H1 (cell line): ENCODE measurements at regions not wholly inside any gene's neighbourhood (a gene's known extent, or its start where the extent isn't known, plus 50 kb on each side); places are given as distances from the start of the nearest gene placed in this dataset.

Experiments used
- CTCF ChIA-PET: fragments of 300-600 bp; sonication (Branson Sonifier 250); formaldehyde crosslinking; loops from one replicate; lab custom pipeline; 2021; ENCODE audit not compliant: partially characterized antibody; lab: Charles Lee
- POLR2A ChIA-PET: fragments of 300-600 bp; sonication (Branson Sonifier 250); formaldehyde crosslinking; loops from one replicate; lab custom pipeline; 2021; ENCODE audit warnings: inconsistent platforms; ENCODE audit not compliant: partially characterized antibody; lab: Charles Lee
- DNase-seq, 2 experiments: peaks; one replicate each; pipeline versions ENCODE4 v3.0.0 to v3.0.0-alpha.2; 2010 to 2022; ENCODE audit warnings: low spot score in 2 of 2, low read depth in 1 of 2, mixed read lengths in 1 of 2
- FAIRE-seq: peaks from 2 replicates; lab custom pipeline; 2011; peaks lifted over from hg19 to GRCh38; lab: Jason Lieb, UNC
- H2AFZ ChIP-seq: 2 replicates; pipeline ENCODE4 v1.8.1; 2012; ENCODE audit warnings: low read length, inconsistent platforms
- H2AK5ac ChIP-seq: 2 replicates; pipeline ENCODE4 v1.6.1; 2013; ENCODE audit warnings: low read depth, low read length
- H2BK120ac ChIP-seq: replicated peaks from 2 replicates; pipeline ENCODE3; 2013; ENCODE audit warnings: low read depth, low read length, inconsistent platforms
- H2BK12ac ChIP-seq: 2 replicates; pipeline ENCODE4 v1.6.1; 2013; ENCODE audit warnings: low read depth, low read length
- H2BK15ac ChIP-seq: 2 replicates; pipeline ENCODE4 v1.6.1; 2013; ENCODE audit warnings: low read length
- H2BK20ac ChIP-seq: 2 replicates; pipeline ENCODE4 v1.6.1; 2013; ENCODE audit warnings: low read length
- H2BK5ac ChIP-seq: 2 replicates; pipeline ENCODE4 v1.6.1; 2013; ENCODE audit warnings: low read depth, low read length
- H3K14ac ChIP-seq: 2 replicates; pipeline ENCODE4 v1.6.1; 2013; ENCODE audit warnings: inconsistent platforms; ENCODE audit not compliant: insufficient read length
- H3K18ac ChIP-seq: 2 replicates; pipeline ENCODE4 v1.6.1; 2013; ENCODE audit warnings: low read length; ENCODE audit errors: extremely low read depth
- H3K23ac ChIP-seq: 2 replicates; pipeline ENCODE4 v1.6.1; 2013; ENCODE audit warnings: inconsistent platforms; ENCODE audit not compliant: insufficient read length
- H3K23me2 ChIP-seq: 2 replicates; pipeline ENCODE4 v1.6.1; 2013; ENCODE audit warnings: low read depth, low read length
- H3K27ac ChIP-seq: 2 replicates; pipeline ENCODE4 v1.6.1; 2011; ENCODE audit warnings: low read depth, low read length, inconsistent platforms
- H3K27me3 ChIP-seq, 4 experiments: replicated peaks in 1 of 4; 1 replicate in 1 of 4; 2 replicates in 3 of 4; pipeline versions ENCODE4 v1.6.1 to v1.8.1; 2011 to 2013; ENCODE audit warnings: low read length in 3 of 4, mild to moderate bottlenecking in 3 of 4, inconsistent platforms in 2 of 4, mixed read lengths in 2 of 4, moderate library complexity in 1 of 4; ENCODE audit not compliant: control insufficient read depth in 3 of 4, insufficient read depth in 3 of 4; ENCODE audit errors: extremely low read depth in 1 of 4
- H3K36me3 ChIP-seq, 4 experiments: 2 replicates each; pipeline versions ENCODE4 v1.6.1 to v1.8.1; 2011 to 2013; ENCODE audit warnings: mild to moderate bottlenecking in 4 of 4, low read length in 3 of 4, moderate library complexity in 2 of 4, control low read depth in 1 of 4, inconsistent platforms in 1 of 4; ENCODE audit not compliant: insufficient read depth in 4 of 4, control insufficient read depth in 2 of 4
- H3K4ac ChIP-seq: replicated peaks from 2 replicates; pipeline ENCODE3; 2013; ENCODE audit warnings: low read length, low read depth, mixed read lengths, inconsistent platforms; ENCODE audit not compliant: insufficient read length
- H3K4me1 ChIP-seq, 4 experiments: replicated peaks in 1 of 4; 1 replicate in 1 of 4; 2 replicates in 3 of 4; pipeline versions ENCODE4 v1.6.1 to v1.8.1; 2011 to 2013; ENCODE audit warnings: low read length in 3 of 4, inconsistent platforms in 2 of 4, mixed read lengths in 1 of 4; ENCODE audit not compliant: insufficient read depth in 4 of 4, control insufficient read depth in 3 of 4
- H3K4me2 ChIP-seq, 2 experiments: 2 replicates each; pipeline versions ENCODE4 v1.6.1 to v1.8.1; 2011 to 2013; ENCODE audit warnings: low read depth in 2 of 2, low read length in 2 of 2, control low read depth in 1 of 2, inconsistent platforms in 1 of 2, mild to moderate bottlenecking in 1 of 2; ENCODE audit not compliant: insufficient read depth in 1 of 2
- H3K4me3 ChIP-seq, 4 experiments: fragments of 200-600, 300-600 bp in 1 of 4; sonication (generic), shearing (Covaris generic), sonication (Bioruptor Twin) in 1 of 4; 2 replicates each; pipeline versions ENCODE4 v1.5.1 to v1.8.1; 2011 to 2016; ENCODE audit warnings: low read length in 4 of 4, low read depth in 3 of 4, control low read depth in 2 of 4, inconsistent platforms in 2 of 4, mild to moderate bottlenecking in 2 of 4, mixed read lengths in 1 of 4, moderate library complexity in 1 of 4; ENCODE audit not compliant: insufficient read depth in 2 of 4; ENCODE audit errors: extremely low read depth in 1 of 4
- H3K56ac ChIP-seq: replicated peaks from 2 replicates; pipeline ENCODE3; 2013; ENCODE audit warnings: low read depth, mild to moderate bottlenecking, mixed read lengths, low read length, inconsistent platforms; ENCODE audit not compliant: insufficient read length
- H3K79me1 ChIP-seq: 2 replicates; pipeline ENCODE4 v1.6.1; 2013; ENCODE audit warnings: low read depth, low read length, control low read depth
- H3K79me2 ChIP-seq, 2 experiments: 2 replicates each; pipeline versions ENCODE4 v1.6.1 to v1.8.1; 2012 to 2013; ENCODE audit warnings: low read length in 2 of 2, mild to moderate bottlenecking in 2 of 2, inconsistent platforms in 1 of 2; ENCODE audit not compliant: insufficient read depth in 2 of 2, control insufficient read depth in 1 of 2
- H3K9ac ChIP-seq, 4 experiments: replicated peaks in 1 of 4; 1 replicate in 1 of 4; 2 replicates in 3 of 4; pipeline versions ENCODE4 v1.6.1 to v1.8.1; 2011 to 2013; ENCODE audit warnings: low read depth in 3 of 4, low read length in 3 of 4, control low read depth in 2 of 4, mild to moderate bottlenecking in 2 of 4, moderate library complexity in 2 of 4, inconsistent platforms in 1 of 4; ENCODE audit errors: extremely low read depth in 1 of 4
- H3K9me3 ChIP-seq, 2 experiments: 2 replicates each; pipeline versions ENCODE4 v1.6.1 to v1.8.1; 2012 to 2013; ENCODE audit warnings: mild to moderate bottlenecking in 2 of 2, moderate library complexity in 2 of 2, control low read depth in 1 of 2, inconsistent platforms in 1 of 2, low read depth in 1 of 2, low read length in 1 of 2, mixed read lengths in 1 of 2; ENCODE audit not compliant: insufficient read depth in 2 of 2
- H4K20me1 ChIP-seq, 2 experiments: replicated peaks in 1 of 2; 2 replicates each; pipeline versions ENCODE3 to v1.8.1; 2011 to 2013; ENCODE audit warnings: inconsistent platforms in 2 of 2, low read length in 2 of 2, mild to moderate bottlenecking in 1 of 2; ENCODE audit not compliant: insufficient read depth in 2 of 2, control insufficient read depth in 1 of 2
- H4K5ac ChIP-seq: 2 replicates; pipeline ENCODE4 v1.6.1; 2013; ENCODE audit warnings: low read length, low read depth, mixed read lengths, inconsistent platforms; ENCODE audit not compliant: insufficient read length
- H4K8ac ChIP-seq: 2 replicates; pipeline ENCODE4 v1.8.0; 2013; ENCODE audit warnings: mild to moderate bottlenecking, moderate library complexity, low read length, inconsistent platforms; ENCODE audit not compliant: insufficient read depth; ENCODE audit errors: extremely low read depth
- H4K91ac ChIP-seq: replicated peaks from 2 replicates; pipeline ENCODE3; 2013; ENCODE audit warnings: low read length, mixed read lengths, inconsistent platforms; ENCODE audit not compliant: insufficient read length
- ASH2L ChIP-seq: fragments of 200-600, 300-600 bp; sonication (generic); IDR thresholded peaks from one replicate; pipeline ENCODE4 v1.7.1; 2017; ENCODE audit warnings: low read length
- BCL11A ChIP-seq, 2 experiments: IDR thresholded peaks; one replicate each; pipeline ENCODE4 v1.6.1; 2011; ENCODE audit warnings: low read depth in 2 of 2, low read length in 2 of 2, mild to moderate bottlenecking in 2 of 2
- CBX8 ChIP-seq: fragments of 300-800, 300-1000 bp; sonication (generic); IDR thresholded peaks from 2 replicates; pipeline ENCODE4 v1.7.1; 2016; ENCODE audit warnings: low read depth, low read length, borderline replicate concordance
- CEBPB ChIP-seq: IDR thresholded peaks from 2 replicates; pipeline ENCODE4 v1.6.1; 2012; ENCODE audit warnings: low read depth, low read length
- GABPA ChIP-seq: IDR thresholded peaks from 2 replicates; pipeline ENCODE4 v1.6.1; 2011; ENCODE audit warnings: mild to moderate bottlenecking, low read length, moderate library complexity, borderline replicate concordance; ENCODE audit not compliant: insufficient read depth
- SIN3A ChIP-seq, 2 experiments: IDR thresholded peaks in 1 of 2; conservative IDR thresholded peaks in 1 of 2; 2 replicates each; pipeline ENCODE4 v1.6.1; 2011 to 2012; ENCODE audit warnings: low read length in 2 of 2, improper control_type of control experiment in 1 of 2, low read depth in 1 of 2, mild to moderate bottlenecking in 1 of 2
- TAF1 ChIP-seq: IDR thresholded peaks from 2 replicates; pipeline ENCODE4 v1.6.1; 2011; ENCODE audit warnings: mild to moderate bottlenecking, low read depth, low read length
- TAF7 ChIP-seq: optimal IDR thresholded peaks from 2 replicates; pipeline ENCODE3; 2011; ENCODE audit warnings: low read depth, mild to moderate bottlenecking, inconsistent platforms, low read length, moderate library complexity, borderline replicate concordance
- TBP ChIP-seq: IDR thresholded peaks from 2 replicates; pipeline ENCODE4 v1.6.1; 2011; ENCODE audit warnings: low read depth, low read length, improper control_type of control experiment
- WGBS, 2 experiments: shearing (Covaris generic) in 1 of 2; methylation state at CpG; one replicate each; pipeline versions ENCODE4 v1.1.6 to v1.1.7; 2013 to 2015; ENCODE audit warnings: low lambda C conversion rate in 2 of 2, mixed read lengths in 2 of 2, inconsistent platforms in 1 of 2, low coverage in 1 of 2, missing lambda C conversion rate in 1 of 2; ENCODE audit not compliant: insufficient replicate concordance in 2 of 2, insufficient coverage in 1 of 2, insufficient read length in 1 of 2; ENCODE audit errors: extremely low coverage in 1 of 2, missing lambda C conversion rate in 1 of 2; 5-methylcytosine and 5-hydroxymethylcytosine counted together
- TF ChIP-seq, protein P1 (sequence below), 3 experiments: IDR thresholded peaks; 1 replicate in 2 of 3; 2 replicates in 1 of 3; pipeline versions ENCODE4 v1.5.1 to v1.6.1; 2011; ENCODE audit warnings: low read length in 3 of 3, mild to moderate bottlenecking in 3 of 3, inconsistent platforms in 2 of 3, low read depth in 1 of 3, moderate library complexity in 1 of 3; ENCODE audit not compliant: insufficient read depth in 1 of 3; ENCODE audit errors: control extremely low read depth in 1 of 3

DNA sequence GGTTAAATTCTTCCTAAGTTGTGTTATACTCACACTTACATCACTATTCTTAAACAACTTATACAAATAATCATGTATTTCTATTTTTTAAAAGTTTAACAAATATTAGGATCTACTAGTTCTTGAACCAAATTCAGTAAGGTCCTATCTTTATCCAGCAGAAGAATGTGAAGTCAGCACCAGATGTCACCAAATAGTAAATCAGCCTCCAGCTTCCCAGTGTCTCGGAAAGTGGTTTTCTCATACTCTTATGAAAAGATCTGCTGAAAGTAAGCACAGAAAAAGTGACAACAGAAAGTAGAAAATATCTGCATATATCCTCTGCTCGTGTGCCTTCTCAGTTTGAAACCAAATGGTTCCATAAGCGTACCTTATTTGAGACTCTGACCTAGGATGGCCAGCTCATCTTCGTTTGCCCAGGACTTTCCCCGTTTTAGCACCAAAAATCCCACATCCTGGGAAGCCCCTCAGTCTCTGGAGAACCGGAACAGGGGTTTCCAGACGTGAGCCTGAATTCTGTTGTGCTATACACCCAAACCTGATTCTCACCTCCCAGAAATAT lies 98.0 kb upstream of the DCLK2 start:
- Histone ChIP-seq H3K4me2 (no peak overlapping the region), H3K79me1 (no peaks in the 10 kb centered on the region), H2AFZ (no peak overlapping the region), H3K9ac (no peak overlapping the region), H2BK12ac (no peak overlapping the region), H3K27ac (no peak overlapping the region), H2BK120ac (no peak overlapping the region), H4K20me1 (no peaks in the 10 kb centered on the region), H3K23me2 (no peaks in the 10 kb centered on the region), H4K8ac (no peak overlapping the region), H3K23ac (no peak overlapping the region), H3K4me3 (no peak overlapping the region), H3K27me3 (no peaks in the 10 kb centered on the region), H3K36me3 (no peaks in the 10 kb centered on the region), H4K91ac (no peak overlapping the region), H2BK15ac (no peak overlapping the region), H4K5ac (no peak overlapping the region), H2AK5ac (no peak overlapping the region), H2BK5ac (no peak overlapping the region), H2BK20ac (no peak overlapping the region), H3K79me2 (no peaks in the 10 kb centered on the region), H3K18ac (no peak overlapping the region), H3K4me1 (no peaks in the 10 kb centered on the region), H3K4ac (no peak overlapping the region), H3K56ac (no peak overlapping the region), H3K14ac (no peak overlapping the region), H3K9me3 (no peaks in the 10 kb centered on the region)
- TF ChIP-seq TAF1, result no peak
- TF ChIP-seq, protein P1, sequence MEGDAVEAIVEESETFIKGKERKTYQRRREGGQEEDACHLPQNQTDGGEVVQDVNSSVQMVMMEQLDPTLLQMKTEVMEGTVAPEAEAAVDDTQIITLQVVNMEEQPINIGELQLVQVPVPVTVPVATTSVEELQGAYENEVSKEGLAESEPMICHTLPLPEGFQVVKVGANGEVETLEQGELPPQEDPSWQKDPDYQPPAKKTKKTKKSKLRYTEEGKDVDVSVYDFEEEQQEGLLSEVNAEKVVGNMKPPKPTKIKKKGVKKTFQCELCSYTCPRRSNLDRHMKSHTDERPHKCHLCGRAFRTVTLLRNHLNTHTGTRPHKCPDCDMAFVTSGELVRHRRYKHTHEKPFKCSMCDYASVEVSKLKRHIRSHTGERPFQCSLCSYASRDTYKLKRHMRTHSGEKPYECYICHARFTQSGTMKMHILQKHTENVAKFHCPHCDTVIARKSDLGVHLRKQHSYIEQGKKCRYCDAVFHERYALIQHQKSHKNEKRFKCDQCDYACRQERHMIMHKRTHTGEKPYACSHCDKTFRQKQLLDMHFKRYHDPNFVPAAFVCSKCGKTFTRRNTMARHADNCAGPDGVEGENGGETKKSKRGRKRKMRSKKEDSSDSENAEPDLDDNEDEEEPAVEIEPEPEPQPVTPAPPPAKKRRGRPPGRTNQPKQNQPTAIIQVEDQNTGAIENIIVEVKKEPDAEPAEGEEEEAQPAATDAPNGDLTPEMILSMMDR (IDR thresholded peaks at IDR 0.05; ENCODE audit: control extremely low read depth in 1 of 3, insufficient read depth in 1 of 3, low read depth in 1 of 3, low read length in 3 of 3), result no peak
- TF ChIP-seq BCL11A (IDR thresholded peaks at IDR 0.05; ENCODE audit: low read depth in 2 of 2, low read length in 2 of 2), result no peak
- no peak for TF ChIP-seq CBX8
- TF ChIP-seq CEBPB, result no peak
- TF ChIP-seq ASH2L, result no peak
- TF ChIP-seq TBP, result no peak
- no peak for TF ChIP-seq GABPA
- no peak for TF ChIP-seq SIN3A (conservative IDR thresholded peaks at IDR 0.05 in 1 of 2, IDR thresholded peaks at IDR 0.05 in 1 of 2; ENCODE audit: low read depth in 1 of 2, low read length in 2 of 2)
- no peak for TF ChIP-seq TAF7
- no peak for FAIRE-seq
- WGBS, 2 experiments, result 81% methylated on average over 7 of the region's 7 CpGs; no CpG with 5 or more reads in 1 of the 2 experiments
- DNase-seq, result no peak
- POLR2A ChIA-PET, result no interaction called here
- CTCF ChIA-PET, result interaction anchor here (0.6 to 2.6 kb wide), 12 partner anchors 8 to 1389 kb away, joined by 3 to 15 read pairs (median 3); no protein-coding TSS in a partner anchor
